Stomach (tissue), 4 donors: ENCODE measurements at regions not wholly inside any gene's neighbourhood (a gene's known extent, or its start where the extent isn't known, plus 50 kb on each side); places are given as distances from the start of the nearest gene placed in this dataset.

Experiments used
- EP300 ChIP-seq: sonication (generic); formaldehyde crosslinking; IDR thresholded peaks from one replicate; pipeline ENCODE4 v1.6.1; 2017; ENCODE audit warnings: antibody characterized with exemption
- POLR2AphosphoS5 ChIP-seq, 3 donors: sonication (generic); formaldehyde crosslinking; IDR thresholded peaks; one replicate each; pipeline ENCODE4 v1.6.1; 2016; ENCODE audit warnings: antibody characterized with exemption in 3 of 3
- TF ChIP-seq, protein P1 (sequence below), 7 experiments: fragments of 450-650 bp in 4 of 7; fragments of 200-600 bp in 3 of 7; sonication (generic) in 3 of 7; IDR thresholded peaks; one replicate each; pipeline ENCODE4 v1.5.1; 2016 to 2019; ENCODE audit warnings: antibody characterized with exemption in 7 of 7, control low read depth in 2 of 7, mild to moderate bottlenecking in 1 of 7

DNA sequence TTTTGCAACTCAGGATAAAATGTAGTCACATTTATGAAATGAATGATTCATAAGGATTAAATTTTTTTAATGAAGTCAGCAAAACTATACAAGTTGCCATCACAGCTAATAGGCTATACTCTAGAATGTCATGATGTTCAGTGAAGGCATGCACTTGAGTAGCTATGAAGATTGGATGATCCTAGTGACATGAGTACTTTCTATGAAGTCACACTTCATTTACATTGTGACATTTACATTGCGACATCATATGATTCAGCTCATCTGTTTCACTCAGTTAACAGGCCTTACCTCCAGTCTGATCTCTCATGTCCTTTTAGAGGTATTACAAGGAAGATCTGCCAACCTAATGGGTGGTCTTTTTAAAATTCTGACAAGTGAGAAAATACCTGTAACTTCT, 82.7 kb upstream of the FGF13 start:
- TF ChIP-seq EP300: no peak
- TF ChIP-seq, protein P1, sequence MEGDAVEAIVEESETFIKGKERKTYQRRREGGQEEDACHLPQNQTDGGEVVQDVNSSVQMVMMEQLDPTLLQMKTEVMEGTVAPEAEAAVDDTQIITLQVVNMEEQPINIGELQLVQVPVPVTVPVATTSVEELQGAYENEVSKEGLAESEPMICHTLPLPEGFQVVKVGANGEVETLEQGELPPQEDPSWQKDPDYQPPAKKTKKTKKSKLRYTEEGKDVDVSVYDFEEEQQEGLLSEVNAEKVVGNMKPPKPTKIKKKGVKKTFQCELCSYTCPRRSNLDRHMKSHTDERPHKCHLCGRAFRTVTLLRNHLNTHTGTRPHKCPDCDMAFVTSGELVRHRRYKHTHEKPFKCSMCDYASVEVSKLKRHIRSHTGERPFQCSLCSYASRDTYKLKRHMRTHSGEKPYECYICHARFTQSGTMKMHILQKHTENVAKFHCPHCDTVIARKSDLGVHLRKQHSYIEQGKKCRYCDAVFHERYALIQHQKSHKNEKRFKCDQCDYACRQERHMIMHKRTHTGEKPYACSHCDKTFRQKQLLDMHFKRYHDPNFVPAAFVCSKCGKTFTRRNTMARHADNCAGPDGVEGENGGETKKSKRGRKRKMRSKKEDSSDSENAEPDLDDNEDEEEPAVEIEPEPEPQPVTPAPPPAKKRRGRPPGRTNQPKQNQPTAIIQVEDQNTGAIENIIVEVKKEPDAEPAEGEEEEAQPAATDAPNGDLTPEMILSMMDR (IDR thresholded peaks at IDR 0.05): no peak
- no peak for TF ChIP-seq POLR2AphosphoS5 (IDR thresholded peaks at IDR 0.05)
